Pancreas (tissue), 10 donors: ENCODE measurements at regions not wholly inside any gene's neighbourhood (a gene's known extent, or its start where the extent isn't known, plus 50 kb on each side); places are given as distances from the start of the nearest gene placed in this dataset.
"Not testable (repeated sequence)": the region's sequence is repeated elsewhere in the genome, so short reads cannot be mapped to it uniquely, and the experiment has no call there.

Experiments used
- ATAC-seq, 4 donors: fragments of 200-7000 bp; cut with Tn5 transposase; one replicate each; pipeline versions ENCODE4 v1.8.0 to v1.9.1; 2020; ENCODE audit warnings: mild to moderate bottlenecking in 4 of 4, moderate library complexity in 4 of 4
- DNase-seq, 6 donors: peaks; one replicate each; pipeline ENCODE4 v3.0.0-alpha.2; 2020
- FAIRE-seq: peaks from 2 replicates; lab custom pipeline; 2012; peaks lifted over from hg19 to GRCh38; lab: Jason Lieb, UNC
- H3K27ac ChIP-seq, 4 donors: fragments of 200-600 bp; sonication (generic); 1 replicate in 3 of 4; 2 replicates in 1 of 4; pipeline versions ENCODE4 v1.5.0 to v1.8.0; 2020
- H3K27me3 ChIP-seq, 4 donors: fragments of 200-600 bp; one replicate each; pipeline ENCODE4 v1.8.0; 2021
- H3K36me3 ChIP-seq, 3 donors: fragments of 200-600 bp; sonication (generic) in 1 of 3; one replicate each; pipeline versions ENCODE4 v1.5.0 to v1.8.0; 2020 to 2021
- H3K4me1 ChIP-seq, 3 donors: fragments of 200-600 bp; one replicate each; pipeline ENCODE4 v1.8.0; 2021
- H3K4me3 ChIP-seq, 4 donors: fragments of 200-600 bp; sonication (generic) in 2 of 4; one replicate each; pipeline versions ENCODE4 v1.5.0 to v1.8.0; 2020 to 2021
- H3K9me3 ChIP-seq, 4 donors: fragments of 200-600 bp; one replicate each; pipeline ENCODE4 v1.8.0; 2021
- WGBS, 2 donors: extraction: QIAGEN DNeasy Blood & Tissue Kit; methylation state at CpG; one replicate each; pipeline ENCODE4 v1.1.7; 2013; 5-methylcytosine and 5-hydroxymethylcytosine counted together
- intact Hi-C, 3 donors: fragments of 100-400 bp; cut with DNase I; formaldehyde crosslinking; loops; one replicate each; pipeline versions ENCODE4 v1.11.1 to v1.14.2; 2022
- TF ChIP-seq, protein P1 (sequence below), 4 donors: fragments of 200-600 bp; sonication (generic) in 3 of 4; IDR thresholded peaks; one replicate each; pipeline versions ENCODE4 v1.5.0 to v1.8.0; 2021; ENCODE audit warnings: antibody characterized with exemption in 4 of 4
- donor health status: healthy with polysubstance abuse.
- donor health status: DM: no; HTN: no; CAD: no; lungs with moderate emphysema.
- donor health status: DM: no; HTN: no; CAD: no.
- donor health status: control.
- donor health status: control.
- donor health status: Bipolar disorder and iron deficiency.
- donor health status: DM: yes; HTN: yes; CAD: no.
- donor health status: DM: no; HTN: no; CAD: no.
- donor health status: DM: no; HTN: no; CAD: no.
- donor health status: DM: yes; HTN: yes; CAD: no.

DNA sequence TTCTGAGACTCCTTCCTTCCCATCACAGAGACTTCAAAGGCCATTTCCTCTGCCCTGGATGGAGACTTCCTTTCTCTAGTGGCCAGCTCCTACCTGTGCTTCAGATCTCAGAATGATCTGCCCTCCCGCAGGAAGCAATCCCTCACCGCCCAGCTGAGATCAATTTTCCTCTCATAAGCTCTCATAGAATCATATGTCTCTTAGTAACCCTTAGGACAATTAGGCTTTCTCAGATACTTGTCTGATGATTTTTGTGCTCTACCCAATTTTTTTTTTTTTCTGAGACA, 212.6 kb upstream of the PRSS58 start:
- intact Hi-C loops: no loop called here
- Histone ChIP-seq H3K27me3 (no peaks in the 10 kb centered on the region), H3K4me3 (no peak overlapping the region), H3K36me3 (no peaks in the 10 kb centered on the region), H3K4me1 (no peaks in the 10 kb centered on the region), H3K9me3 (no peaks in the 10 kb centered on the region), H3K27ac (no peak overlapping the region)
- TF ChIP-seq, protein P1, sequence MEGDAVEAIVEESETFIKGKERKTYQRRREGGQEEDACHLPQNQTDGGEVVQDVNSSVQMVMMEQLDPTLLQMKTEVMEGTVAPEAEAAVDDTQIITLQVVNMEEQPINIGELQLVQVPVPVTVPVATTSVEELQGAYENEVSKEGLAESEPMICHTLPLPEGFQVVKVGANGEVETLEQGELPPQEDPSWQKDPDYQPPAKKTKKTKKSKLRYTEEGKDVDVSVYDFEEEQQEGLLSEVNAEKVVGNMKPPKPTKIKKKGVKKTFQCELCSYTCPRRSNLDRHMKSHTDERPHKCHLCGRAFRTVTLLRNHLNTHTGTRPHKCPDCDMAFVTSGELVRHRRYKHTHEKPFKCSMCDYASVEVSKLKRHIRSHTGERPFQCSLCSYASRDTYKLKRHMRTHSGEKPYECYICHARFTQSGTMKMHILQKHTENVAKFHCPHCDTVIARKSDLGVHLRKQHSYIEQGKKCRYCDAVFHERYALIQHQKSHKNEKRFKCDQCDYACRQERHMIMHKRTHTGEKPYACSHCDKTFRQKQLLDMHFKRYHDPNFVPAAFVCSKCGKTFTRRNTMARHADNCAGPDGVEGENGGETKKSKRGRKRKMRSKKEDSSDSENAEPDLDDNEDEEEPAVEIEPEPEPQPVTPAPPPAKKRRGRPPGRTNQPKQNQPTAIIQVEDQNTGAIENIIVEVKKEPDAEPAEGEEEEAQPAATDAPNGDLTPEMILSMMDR (IDR thresholded peaks at IDR 0.05): no peak
- FAIRE-seq (no peak), ATAC-seq (peak in 1 of 4 donors; percentile 21), DNase-seq (no peak)
- WGBS, 2 donors: 79 to 82% methylated on average over 2 of the region's 2 CpGs

DNA sequence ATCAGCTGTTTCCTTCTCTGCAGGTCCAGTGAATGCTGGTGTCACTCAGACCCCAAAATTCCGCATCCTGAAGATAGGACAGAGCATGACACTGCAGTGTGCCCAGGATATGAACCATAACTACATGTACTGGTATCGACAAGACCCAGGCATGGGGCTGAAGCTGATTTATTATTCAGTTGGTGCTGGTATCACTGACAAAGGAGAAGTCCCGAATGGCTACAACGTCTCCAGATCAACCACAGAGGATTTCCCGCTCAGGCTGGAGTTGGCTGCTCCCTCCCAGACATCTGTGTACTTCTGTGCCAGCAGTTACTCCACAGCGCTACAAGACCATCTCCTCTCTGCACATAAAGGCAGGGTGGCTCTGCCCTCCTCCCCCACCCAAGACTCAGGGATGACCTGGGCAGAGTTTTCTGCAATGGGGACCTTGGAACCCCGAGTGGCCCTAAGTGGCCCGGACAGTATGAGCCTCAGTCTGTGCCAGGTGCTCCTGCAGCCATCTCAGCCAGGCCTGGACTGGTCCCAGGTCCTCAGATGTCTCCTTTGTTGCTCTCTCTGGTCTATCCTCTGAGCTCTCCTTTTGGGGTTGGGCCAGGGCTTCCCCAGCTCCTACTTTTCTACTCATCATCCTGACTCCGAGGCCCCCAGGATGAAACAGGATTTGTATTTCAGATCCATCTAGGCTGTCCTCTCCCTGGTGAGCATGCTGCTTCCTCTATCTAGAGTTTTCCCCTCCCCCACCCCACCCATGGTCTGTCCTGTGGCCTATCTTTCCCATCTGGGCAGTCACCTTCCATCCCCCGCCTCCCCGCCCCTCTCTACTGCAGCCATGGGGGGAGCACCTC, 212.1 kb upstream of the PRSS58 start:
- FAIRE-seq: no peak
- 83 to 85% methylated on average over 11 of the region's 11 CpGs for WGBS, 2 donors

DNA sequence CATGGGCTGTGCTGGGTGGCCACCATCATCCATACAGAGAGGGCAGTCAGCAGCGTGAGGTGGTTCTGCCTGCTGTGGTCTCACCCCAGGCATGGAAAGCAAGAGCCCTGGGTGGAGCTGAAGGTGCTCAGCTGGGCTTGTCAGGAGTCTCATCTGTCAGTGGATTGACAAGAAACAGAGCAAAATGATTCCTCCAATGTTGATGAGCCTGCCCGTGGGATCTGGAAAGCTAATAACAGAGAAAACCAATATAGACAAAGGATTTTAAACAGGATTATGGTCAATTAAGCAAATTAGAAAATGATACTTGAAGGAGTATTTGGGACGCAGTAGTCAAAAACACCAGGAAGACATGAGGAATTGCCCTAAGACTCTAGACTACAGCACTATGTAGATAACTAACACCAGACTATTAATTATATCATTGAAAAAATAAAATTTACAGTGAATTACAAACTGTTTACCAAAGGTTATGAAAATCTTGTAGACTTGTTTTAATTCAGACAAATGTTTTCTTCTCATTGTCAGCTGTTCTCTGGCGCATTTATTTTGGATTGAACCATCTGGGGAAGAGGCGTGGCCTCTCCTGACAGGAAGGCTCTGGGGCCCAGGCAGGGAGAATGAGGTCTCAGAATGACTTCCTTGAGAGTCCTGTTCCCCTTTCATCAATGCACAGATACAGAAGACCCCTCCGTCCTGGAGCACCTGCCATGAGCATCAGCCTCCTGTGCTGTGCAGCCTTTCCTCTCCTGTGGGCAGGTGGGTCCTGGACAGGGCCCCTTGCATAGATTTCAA, 211.2 kb upstream of the PRSS58 start:
- intact Hi-C loops: no loop called here
- H3K9me3 ChIP-seq: no peaks in the 10 kb centered on the region
- no peak overlapping the region for H3K4me3 ChIP-seq
- TF ChIP-seq, protein P1 (IDR thresholded peaks at IDR 0.05): no peak
- FAIRE-seq (no peak), ATAC-seq (no peak), DNase-seq (no peak)
- H3K36me3 ChIP-seq: no peaks in the 10 kb centered on the region
- H3K27ac ChIP-seq: no peak overlapping the region
- no peaks in the 10 kb centered on the region for H3K27me3 ChIP-seq
- WGBS, 2 donors: 86 to 89% methylated on average over 6 of the region's 6 CpGs
- no peaks in the 10 kb centered on the region for H3K4me1 ChIP-seq

More for the DNA sequence above, 212.1 kb upstream of the PRSS58 start:
- TF ChIP-seq, protein P1 (IDR thresholded peaks at IDR 0.05): no peak
- Histone ChIP-seq H3K27me3 (no peaks in the 10 kb centered on the region), H3K36me3 (no peaks in the 10 kb centered on the region), H3K4me1 (no peaks in the 10 kb centered on the region), H3K9me3 (no peaks in the 10 kb centered on the region), H3K27ac (no peak overlapping the region), H3K4me3 (no peak overlapping the region)
- ATAC-seq (peak in 1 of 4 donors; percentile 13), DNase-seq (no peak)
- intact Hi-C loops: no loop called here

DNA sequence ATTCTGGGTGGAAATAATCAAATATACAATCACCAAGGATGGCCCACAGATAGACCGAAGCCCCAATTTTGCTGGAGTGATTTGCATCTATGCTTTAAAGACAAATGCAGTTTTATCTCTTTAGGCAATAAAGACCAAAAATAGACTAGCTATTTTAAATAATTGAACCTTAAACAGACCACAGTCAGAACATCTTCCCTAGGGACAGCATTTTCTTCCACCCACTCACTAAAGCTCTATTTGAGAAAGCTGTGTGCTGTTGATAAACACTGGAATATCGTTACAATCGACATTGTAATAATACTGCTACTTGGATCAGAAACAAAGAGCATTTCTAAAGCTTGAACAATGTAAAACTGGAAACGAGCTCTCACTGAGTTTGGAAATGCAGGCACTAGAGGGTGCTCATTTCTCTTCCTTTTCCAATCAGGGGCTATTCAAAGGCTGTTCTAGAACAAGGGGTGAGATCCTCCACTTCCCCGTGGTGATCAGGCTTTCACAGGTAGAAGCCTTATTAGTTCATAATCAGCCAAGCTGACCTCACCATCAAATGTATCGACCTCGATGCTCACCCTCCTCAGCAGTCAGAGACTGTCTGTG, 209.3 kb upstream of the PRSS58 start:
- H3K4me3 ChIP-seq, DNase-seq, H3K9me3 ChIP-seq, H3K36me3 ChIP-seq, H3K27ac ChIP-seq, H3K27me3 ChIP-seq, H3K4me1 ChIP-seq, FAIRE-seq, intact Hi-C loops: not testable (repeated sequence)
- ATAC-seq: peak in 1 of 4 donors; percentile 34
- WGBS, 2 donors: 59 to 64% methylated on average over 6 of the region's 7 CpGs

DNA sequence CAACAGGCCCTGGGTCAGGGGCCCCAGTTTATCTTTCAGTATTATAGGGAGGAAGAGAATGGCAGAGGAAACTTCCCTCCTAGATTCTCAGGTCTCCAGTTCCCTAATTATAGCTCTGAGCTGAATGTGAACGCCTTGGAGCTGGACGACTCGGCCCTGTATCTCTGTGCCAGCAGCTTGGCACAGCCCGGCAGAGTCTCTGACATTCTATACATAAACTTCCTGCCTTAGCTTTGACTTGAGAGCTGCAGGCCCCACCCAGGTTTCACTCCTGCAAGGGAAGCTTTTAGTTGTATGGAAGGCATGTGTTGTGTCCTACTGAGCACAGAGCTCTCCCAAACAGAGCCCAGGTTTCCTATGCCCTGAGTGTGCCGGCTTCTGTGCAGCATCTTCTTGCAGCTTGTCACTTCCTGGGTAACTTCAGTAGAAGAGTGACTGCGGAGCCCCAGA, 205.6 kb upstream of the PRSS58 start:
- TF ChIP-seq, protein P1 (IDR thresholded peaks at IDR 0.05): no peak
- no peaks in the 10 kb centered on the region for H3K36me3 ChIP-seq
- H3K9me3 ChIP-seq: no peaks in the 10 kb centered on the region
- no peaks in the 10 kb centered on the region for H3K4me1 ChIP-seq
- FAIRE-seq (no peak), ATAC-seq (no peak), DNase-seq (no peak)
- no peaks in the 10 kb centered on the region for H3K27me3 ChIP-seq
- 71 to 72% methylated on average over 6 of the region's 6 CpGs for WGBS, 2 donors
- no peak overlapping the region for H3K4me3 ChIP-seq
- intact Hi-C loops: no loop called here
- no peak overlapping the region for H3K27ac ChIP-seq
